ENCODE measurements at regions not wholly inside any gene's neighbourhood (a gene's known extent, or its start where the extent isn't known, plus 50 kb on each side); places are given as distances from the start of the nearest gene placed in this dataset.

DNA sequence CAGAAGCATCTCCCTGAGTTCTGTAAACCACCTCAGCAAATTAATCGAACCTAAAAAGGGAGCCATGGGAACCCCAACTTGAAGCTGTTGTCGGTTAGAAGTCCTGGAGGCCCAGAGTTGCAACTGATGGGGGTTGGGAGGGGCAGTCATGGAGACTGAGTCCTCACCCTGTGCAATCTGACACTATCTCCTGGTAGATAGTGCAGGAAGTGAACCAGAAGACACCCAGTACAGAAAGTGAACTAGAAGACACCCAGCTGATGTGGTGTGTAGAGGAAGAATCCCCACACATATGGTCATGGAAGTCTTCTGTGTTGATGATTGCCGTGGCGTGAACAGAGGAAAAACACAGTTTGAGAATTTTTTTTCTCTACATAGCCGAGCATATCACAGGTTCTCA is 58.8 kb upstream of the SRRM3 start:
- no peak for TF ChIP-seq TEAD4 (IDR thresholded peaks at IDR 0.05)
- no peak for TF ChIP-seq CEBPB (IDR thresholded peaks at IDR 0.05)
- TF ChIP-seq FOXM1 (IDR thresholded peaks at IDR 0.05; ENCODE audit: borderline replicate concordance, low read depth), result no peak
- no peak for TF ChIP-seq TAF1 (IDR thresholded peaks at IDR 0.05; ENCODE audit: low read depth)
- TF ChIP-seq RAD21 (IDR thresholded peaks at IDR 0.05; ENCODE audit: low read depth), result no peak

Data from Ishikawa (cell line).